Fibroblast of villous mesenchyme (primary cell): ENCODE measurements at regions not wholly inside any gene's neighbourhood (a gene's known extent, or its start where the extent isn't known, plus 50 kb on each side); places are given as distances from the start of the nearest gene placed in this dataset.

Experiments used
- DNase-seq: peaks from one replicate; pipeline ENCODE4 v3.0.0-alpha.2; 2010; ENCODE audit warnings: low read depth
- H3K4me3 ChIP-seq: 2 replicates; pipeline ENCODE4 v1.5.1; 2011; ENCODE audit warnings: low read depth, mild to moderate bottlenecking, low read length
- TF ChIP-seq, protein P1 (sequence below): IDR thresholded peaks from 2 replicates; pipeline ENCODE4 v1.5.1; 2012; ENCODE audit warnings: low read depth, mild to moderate bottlenecking, low read length; ENCODE audit not compliant: insufficient read depth

DNA sequence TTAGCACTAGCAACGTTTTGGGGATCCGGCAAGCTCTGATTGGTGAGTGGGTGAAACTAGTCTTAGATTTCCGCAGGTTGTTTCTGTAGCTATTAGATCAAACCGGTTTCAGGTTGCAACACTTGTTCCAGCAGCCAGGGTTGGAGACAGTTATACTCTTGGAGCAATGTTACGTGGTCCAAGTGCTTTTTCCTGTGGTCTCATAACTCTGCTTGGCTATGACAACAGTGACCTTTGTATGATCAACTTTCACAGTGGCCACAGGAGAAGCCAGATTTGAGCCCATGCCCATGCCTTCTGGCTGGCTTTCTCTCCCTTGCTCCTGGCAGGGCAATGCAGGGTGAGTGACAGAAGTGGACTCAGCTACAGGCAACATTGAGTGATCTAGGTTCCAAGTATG is 84.5 kb upstream of the TAF1B start:
- no peak for DNase-seq
- H3K4me3 ChIP-seq: no peak overlapping the region
- TF ChIP-seq, protein P1, sequence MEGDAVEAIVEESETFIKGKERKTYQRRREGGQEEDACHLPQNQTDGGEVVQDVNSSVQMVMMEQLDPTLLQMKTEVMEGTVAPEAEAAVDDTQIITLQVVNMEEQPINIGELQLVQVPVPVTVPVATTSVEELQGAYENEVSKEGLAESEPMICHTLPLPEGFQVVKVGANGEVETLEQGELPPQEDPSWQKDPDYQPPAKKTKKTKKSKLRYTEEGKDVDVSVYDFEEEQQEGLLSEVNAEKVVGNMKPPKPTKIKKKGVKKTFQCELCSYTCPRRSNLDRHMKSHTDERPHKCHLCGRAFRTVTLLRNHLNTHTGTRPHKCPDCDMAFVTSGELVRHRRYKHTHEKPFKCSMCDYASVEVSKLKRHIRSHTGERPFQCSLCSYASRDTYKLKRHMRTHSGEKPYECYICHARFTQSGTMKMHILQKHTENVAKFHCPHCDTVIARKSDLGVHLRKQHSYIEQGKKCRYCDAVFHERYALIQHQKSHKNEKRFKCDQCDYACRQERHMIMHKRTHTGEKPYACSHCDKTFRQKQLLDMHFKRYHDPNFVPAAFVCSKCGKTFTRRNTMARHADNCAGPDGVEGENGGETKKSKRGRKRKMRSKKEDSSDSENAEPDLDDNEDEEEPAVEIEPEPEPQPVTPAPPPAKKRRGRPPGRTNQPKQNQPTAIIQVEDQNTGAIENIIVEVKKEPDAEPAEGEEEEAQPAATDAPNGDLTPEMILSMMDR: no peak

DNA sequence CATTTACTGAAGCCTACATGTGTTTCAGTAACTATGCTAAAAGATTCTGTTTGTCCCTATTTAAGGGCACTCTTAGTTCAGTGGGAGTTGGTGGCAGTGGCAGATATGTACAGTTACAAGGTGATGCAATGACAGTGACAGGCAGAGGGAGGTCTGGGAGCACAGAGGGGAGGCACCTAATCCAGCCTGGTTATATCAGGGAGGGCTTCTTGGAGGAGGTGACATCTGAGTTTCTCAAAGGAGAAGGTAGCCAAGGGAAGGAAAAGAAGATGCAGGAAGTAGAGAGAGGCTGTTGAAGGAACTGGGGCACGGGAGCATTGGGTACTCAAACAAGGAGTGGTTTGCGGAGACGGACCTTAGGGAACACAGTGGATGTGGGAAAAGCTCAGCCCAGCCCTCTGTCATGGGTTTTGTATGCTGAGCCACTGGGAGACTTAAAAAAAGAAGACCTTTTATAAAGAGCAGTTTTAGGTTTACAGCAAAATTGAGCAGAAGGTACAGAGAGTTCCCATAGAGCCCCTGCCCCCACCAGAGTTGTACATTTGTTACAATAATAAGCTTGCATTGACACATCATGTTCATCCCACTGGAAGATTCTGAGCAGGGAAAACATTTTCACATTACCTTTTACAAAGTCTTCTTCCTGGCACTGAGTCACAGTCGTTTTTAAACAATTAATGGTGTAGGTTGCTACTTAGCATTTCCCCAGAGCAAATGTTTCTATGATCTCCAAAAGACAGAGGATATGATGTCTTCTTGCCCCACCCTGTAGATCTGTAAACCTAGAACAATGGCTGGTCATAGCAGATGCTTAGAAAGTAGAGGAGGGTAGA is 83.0 kb upstream of the TAF1B start:
- TF ChIP-seq, protein P1: no peak
- no peak for DNase-seq
- H3K4me3 ChIP-seq: no peak overlapping the region

DNA sequence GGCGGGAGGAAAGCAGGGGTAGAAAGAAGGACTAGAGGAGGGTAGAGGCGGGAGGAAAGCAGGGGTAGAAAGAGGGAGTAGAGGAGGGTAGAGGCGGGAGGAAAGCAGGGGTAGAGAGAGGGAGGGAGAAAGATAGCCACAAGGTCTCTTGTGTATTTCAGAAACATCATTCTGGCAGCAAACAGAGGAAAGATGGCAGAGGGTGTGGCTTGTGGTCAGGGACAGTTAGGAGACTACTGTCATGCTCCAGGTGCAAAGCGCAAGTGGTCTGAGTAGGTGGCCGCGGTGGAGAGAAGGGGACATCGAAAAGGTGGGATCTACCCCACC is 82.4 kb upstream of the TAF1B start:
- TF ChIP-seq, protein P1: no peak
- no peak for DNase-seq
- no peak overlapping the region for H3K4me3 ChIP-seq

DNA sequence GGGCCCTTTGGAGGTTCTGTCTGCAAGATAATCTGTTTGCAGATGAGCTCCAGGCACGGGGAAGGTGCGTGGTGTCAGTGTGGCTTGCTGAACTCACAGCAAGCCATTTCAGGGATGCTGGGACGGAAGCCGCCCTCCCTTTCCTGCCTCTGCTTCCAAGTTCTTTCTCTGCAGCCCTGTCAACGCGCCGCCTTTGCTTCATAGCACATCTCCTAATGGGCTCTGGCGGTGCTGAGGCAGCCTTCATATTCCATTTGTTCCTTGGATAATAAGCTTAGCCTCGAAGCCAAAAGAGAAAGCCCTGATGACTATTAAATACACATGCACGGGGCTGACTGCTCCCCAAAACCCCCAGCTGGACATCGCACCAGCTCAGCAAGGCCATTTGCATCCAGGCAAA is 81.7 kb upstream of the TAF1B start:
- TF ChIP-seq, protein P1: no peak
- DNase-seq: no peak
- H3K4me3 ChIP-seq: no peak overlapping the region

DNA sequence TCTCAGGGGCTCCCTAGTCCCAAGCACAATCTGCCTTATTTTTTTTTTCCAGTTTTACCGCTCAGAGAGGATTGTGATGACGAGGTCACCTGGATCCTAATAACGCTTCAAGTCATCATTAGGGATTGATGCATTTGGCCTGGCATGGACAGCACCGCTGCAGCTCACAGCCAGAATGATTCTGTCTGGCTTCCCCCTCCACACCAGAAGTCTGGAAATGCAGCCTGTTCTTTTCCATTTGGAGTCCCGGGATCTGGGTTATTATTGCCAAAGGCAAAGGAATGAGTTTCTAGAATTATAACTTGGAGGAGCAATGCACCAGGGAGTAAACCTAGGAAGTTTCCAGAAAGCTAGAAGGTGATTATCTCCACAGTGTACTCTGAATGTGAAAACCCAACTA is 81.1 kb upstream of the TAF1B start:
- DNase-seq: no peak
- TF ChIP-seq, protein P1: no peak
- H3K4me3 ChIP-seq: no peak overlapping the region

DNA sequence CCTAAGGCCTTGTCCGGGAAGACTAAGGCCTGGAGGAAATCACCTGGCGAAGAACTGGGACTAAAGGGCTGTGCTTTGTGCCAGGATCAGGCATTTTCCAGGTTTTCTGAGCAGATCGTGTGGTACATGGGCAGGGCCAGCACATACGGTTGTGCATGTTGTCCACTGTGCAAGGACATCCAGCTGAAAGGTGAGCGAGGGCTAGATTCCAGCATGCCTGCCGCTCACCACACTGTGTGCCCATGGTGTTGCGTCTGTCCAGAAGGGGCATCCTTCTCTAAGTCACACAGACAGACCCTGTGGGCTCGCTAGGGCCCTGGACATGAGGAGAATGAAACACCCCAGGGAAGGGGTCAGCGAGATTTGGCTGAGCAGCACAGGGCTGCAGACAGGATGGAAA is 80.3 kb upstream of the TAF1B start:
- TF ChIP-seq, protein P1: no peak
- no peak overlapping the region for H3K4me3 ChIP-seq
- no peak for DNase-seq

DNA sequence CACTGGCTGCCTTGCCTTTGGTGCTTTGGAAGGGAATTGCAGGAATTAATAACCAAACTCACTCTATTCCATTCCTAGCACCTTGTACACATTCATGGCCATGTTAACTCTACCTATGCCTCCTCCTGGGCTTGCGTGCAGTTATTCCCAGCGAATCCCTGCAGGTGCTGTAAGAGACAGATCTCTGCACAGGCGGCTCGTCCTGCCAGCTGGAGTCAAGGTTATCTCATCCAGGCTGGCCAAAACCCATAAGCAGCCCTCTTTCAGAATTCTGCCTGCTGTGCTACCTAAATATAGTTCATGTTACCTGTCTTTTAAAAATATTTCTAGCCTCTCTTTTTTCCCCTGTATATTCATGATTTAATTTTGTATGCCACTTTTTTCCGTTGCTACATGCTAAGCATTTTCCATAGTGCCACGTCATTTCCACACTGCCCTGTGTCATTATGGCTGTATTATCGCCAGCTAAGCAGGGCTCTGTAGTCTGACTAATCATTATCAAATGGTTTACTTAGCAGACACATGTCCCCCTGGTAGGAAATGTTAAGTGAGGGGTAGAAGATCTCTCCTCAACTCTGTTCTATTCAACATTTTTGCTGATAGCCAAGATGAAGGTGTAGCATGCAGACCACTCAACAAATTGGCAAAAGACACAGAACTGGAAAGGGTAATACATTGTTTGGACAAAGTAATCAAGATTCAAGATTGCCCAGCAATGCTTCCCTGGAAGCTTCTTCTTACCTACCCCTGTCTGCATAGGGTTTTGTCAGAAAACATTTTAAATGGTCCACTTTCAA is 79.7 kb upstream of the TAF1B start:
- no peak for DNase-seq
- TF ChIP-seq, protein P1: no peak
- H3K4me3 ChIP-seq: no peak overlapping the region
